Neural progenitor cell (in vitro differentiated cells): ENCODE measurements at regions not wholly inside any gene's neighbourhood (a gene's known extent, or its start where the extent isn't known, plus 50 kb on each side); places are given as distances from the start of the nearest gene placed in this dataset.

Experiments used
- CTCF ChIP-seq: fragments of 200-600 bp; sonication (generic); IDR thresholded peaks from 2 replicates; pipeline ENCODE4 v1.5.1; 2017; ENCODE audit warnings: antibody characterized with exemption, mild to moderate bottlenecking
- EZH2 ChIP-seq: fragments of 200-600 bp; sonication (generic); IDR thresholded peaks from 2 replicates; pipeline ENCODE4 v1.6.1; 2017; ENCODE audit warnings: antibody characterized with exemption, mild to moderate bottlenecking, moderate library complexity
- EZH2phosphoT487 ChIP-seq: fragments of 200-600 bp; sonication (generic); IDR thresholded peaks from 2 replicates; pipeline ENCODE4 v1.6.1; 2017; ENCODE audit warnings: antibody characterized with exemption

GRCh38 chr3:18080198-18080689 is 337.8 kb upstream of the TBC1D5 start:
- TF ChIP-seq EZH2 (no peak), CTCF (no peak), EZH2phosphoT487 (no peak)
